Mesodermal cell (in vitro differentiated cells): ENCODE measurements at regions not wholly inside any gene's neighbourhood (a gene's known extent, or its start where the extent isn't known, plus 50 kb on each side); places are given as distances from the start of the nearest gene placed in this dataset.

ENCODE experiments used
- H3K27ac ChIP-seq: 2 replicates; pipeline ENCODE4 v1.7.0; 2013; ENCODE audit warnings: mild to moderate bottlenecking, low read depth, low read length, moderate library complexity; ENCODE audit not compliant: severe bottlenecking
- H3K36me3 ChIP-seq: 2 replicates; pipeline ENCODE4 v1.7.1; 2013; ENCODE audit warnings: mild to moderate bottlenecking, low read length, moderate library complexity; ENCODE audit not compliant: control insufficient read depth, insufficient read depth
- H3K4me1 ChIP-seq: one replicate; pipeline ENCODE4 v1.7.1; 2013; ENCODE audit warnings: mild to moderate bottlenecking, low read length; ENCODE audit not compliant: insufficient read depth, control insufficient read depth, poor library complexity, severe bottlenecking
- H3K4me3 ChIP-seq: 2 replicates; pipeline ENCODE4 v1.7.0; 2013; ENCODE audit warnings: low read length, control low read depth, mild to moderate bottlenecking; ENCODE audit not compliant: insufficient read depth, poor library complexity, severe bottlenecking; ENCODE audit errors: extremely low read depth
- H3K9me3 ChIP-seq: 2 replicates; pipeline ENCODE4 v1.7.1; 2013; ENCODE audit warnings: mild to moderate bottlenecking, low read length, moderate library complexity; ENCODE audit not compliant: control insufficient read depth
- WGBS, 2 experiments: methylation state at CpG; one replicate each; pipeline ENCODE4 v1.1.5; 2013; ENCODE audit warnings: missing lambda C conversion rate in 2 of 2; ENCODE audit not compliant: insufficient coverage in 2 of 2; 5-methylcytosine and 5-hydroxymethylcytosine counted together

- Histone ChIP-seq H3K4me3 (no peak overlapping the region), H3K4me1 (peaks cover 11% of the 10 kb centered on the region), H3K9me3 (no peaks in the 10 kb centered on the region), H3K27ac (no peak overlapping the region), H3K36me3 (no peaks in the 10 kb centered on the region)
- WGBS, 2 experiments = 95 to 100% methylated on average over 3 of the region's 7 CpGs
Measured at GRCh38 chr1:115437196-115437595, 99.1 kb upstream of the NGF start.

GRCh38 chr1:115436596-115436995 is 98.5 kb upstream of the NGF start:
- H3K4me3 ChIP-seq = no peak overlapping the region
- H3K36me3 ChIP-seq = no peaks in the 10 kb centered on the region
- H3K9me3 ChIP-seq = no peaks in the 10 kb centered on the region
- peaks cover 11% of the 10 kb centered on the region for H3K4me1 ChIP-seq
- no peak overlapping the region for H3K27ac ChIP-seq

- no peak overlapping the region for H3K4me3 ChIP-seq
- no peak overlapping the region for H3K27ac ChIP-seq
- no peaks in the 10 kb centered on the region for H3K9me3 ChIP-seq
- 95 to 98% methylated on average over 4 to 5 of the region's 6 CpGs for WGBS, 2 experiments
- H3K4me1 ChIP-seq = peaks cover 24% of the 10 kb centered on the region
- no peaks in the 10 kb centered on the region for H3K36me3 ChIP-seq
Measured at GRCh38 chr1:115433483-115433882, 95.4 kb upstream of the NGF start.

DNA sequence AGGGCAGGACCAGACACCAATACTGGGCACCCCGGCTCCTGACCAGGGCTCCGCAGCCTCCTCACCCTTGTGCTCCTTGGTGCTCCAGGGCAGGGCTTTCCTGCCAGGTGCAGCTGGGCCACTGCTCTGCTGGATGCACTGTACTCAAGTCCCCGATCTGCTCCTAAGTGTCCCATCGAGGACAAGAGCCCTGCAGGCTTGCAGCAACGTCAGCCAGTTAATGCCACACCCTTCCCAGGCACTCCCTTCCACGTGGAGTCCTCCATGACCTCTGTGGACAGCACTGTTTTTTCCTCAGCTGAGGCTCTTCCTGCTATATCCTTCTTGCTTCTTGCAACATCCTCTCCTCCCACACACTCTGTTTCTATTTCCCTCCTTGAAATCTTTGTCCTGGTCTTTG is 94.0 kb upstream of the NGF start:
- no peaks in the 10 kb centered on the region for H3K36me3 ChIP-seq
- H3K4me3 ChIP-seq = no peak overlapping the region
- no peaks in the 10 kb centered on the region for H3K9me3 ChIP-seq
- no peak overlapping the region for H3K27ac ChIP-seq
- peaks cover 25% of the 10 kb centered on the region for H3K4me1 ChIP-seq
- WGBS, 2 experiments = 90 to 93% methylated on average over 6 of the region's 6 CpGs

DNA sequence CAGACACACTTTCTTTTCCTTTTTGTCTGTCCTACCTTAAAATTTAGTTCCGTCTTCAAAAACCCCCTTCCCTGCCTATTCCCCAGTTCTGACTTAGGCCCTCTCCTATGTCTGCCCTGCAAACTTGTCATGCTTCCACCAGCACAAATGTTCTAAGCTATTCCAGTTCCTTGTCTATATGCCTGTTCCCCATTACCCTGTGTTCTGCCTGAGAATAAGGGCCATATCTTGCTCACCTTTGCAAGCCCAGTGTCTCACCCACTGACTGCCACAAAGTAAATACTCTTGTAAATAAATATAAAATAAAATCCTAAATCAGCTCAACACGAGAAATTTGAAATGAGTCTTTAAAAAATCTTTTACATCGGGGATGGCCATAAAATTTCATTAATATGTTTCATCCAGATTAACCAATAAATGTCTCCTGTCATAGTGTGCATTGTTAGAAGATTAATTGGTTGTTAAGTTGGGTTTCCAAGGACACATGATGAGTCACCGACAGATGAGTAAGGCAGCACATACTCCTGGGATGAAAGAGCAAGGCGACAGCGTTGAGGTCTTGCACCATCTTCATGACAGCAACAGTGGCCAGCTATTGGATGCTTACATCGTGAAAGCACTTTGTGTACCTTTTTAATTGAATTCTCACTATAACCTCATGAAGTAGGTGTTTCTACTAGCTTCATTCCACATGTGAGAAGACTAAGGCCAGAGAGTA is 92.6 kb upstream of the NGF start:
- peak overlapping the region; percentile 50 for H3K27ac ChIP-seq
- no peaks in the 10 kb centered on the region for H3K9me3 ChIP-seq
- 70 to 81% methylated on average over 4 of the region's 7 CpGs for WGBS, 2 experiments
- H3K4me1 ChIP-seq = peaks cover 30% of the 10 kb centered on the region
- H3K4me3 ChIP-seq = no peak overlapping the region
- H3K36me3 ChIP-seq = no peaks in the 10 kb centered on the region

GRCh38 chr1:115429884-115430283 is 91.8 kb upstream of the NGF start:
- no peaks in the 10 kb centered on the region for H3K9me3 ChIP-seq
- peak overlapping the region; percentile 46 for H3K27ac ChIP-seq
- no peaks in the 10 kb centered on the region for H3K36me3 ChIP-seq
- no peak overlapping the region for H3K4me3 ChIP-seq
- peaks cover 33% of the 10 kb centered on the region for H3K4me1 ChIP-seq
- 84 to 91% methylated on average over 2 of the region's 2 CpGs for WGBS, 2 experiments

DNA sequence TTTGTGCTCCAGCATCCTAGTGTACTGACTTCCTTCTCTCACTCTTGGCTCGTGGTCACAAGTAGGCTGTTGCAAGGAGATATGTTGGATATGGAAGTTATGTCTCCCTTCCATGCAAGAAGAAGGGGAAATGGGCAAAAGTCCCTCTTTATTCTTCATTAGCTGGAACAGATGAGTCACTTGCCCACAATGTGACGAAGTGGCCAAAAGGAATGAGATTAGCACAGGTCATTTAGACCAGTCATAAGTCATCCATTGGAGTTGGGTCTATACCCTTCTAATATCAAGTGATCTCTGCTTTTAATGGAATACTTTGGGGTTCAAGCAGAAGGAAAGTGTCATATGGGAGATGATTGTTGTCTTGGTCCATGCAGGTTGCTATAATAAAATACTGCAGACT is 91.2 kb upstream of the NGF start:
- H3K27ac ChIP-seq = no peak overlapping the region
- H3K4me1 ChIP-seq = peaks cover 33% of the 10 kb centered on the region
- no peaks in the 10 kb centered on the region for H3K36me3 ChIP-seq
- WGBS, 2 experiments = 91% methylated on average over 1 of the region's 2 CpGs; no CpG with 5 or more reads in 1 of the 2 experiments
- H3K9me3 ChIP-seq = no peaks in the 10 kb centered on the region
- no peak overlapping the region for H3K4me3 ChIP-seq

DNA sequence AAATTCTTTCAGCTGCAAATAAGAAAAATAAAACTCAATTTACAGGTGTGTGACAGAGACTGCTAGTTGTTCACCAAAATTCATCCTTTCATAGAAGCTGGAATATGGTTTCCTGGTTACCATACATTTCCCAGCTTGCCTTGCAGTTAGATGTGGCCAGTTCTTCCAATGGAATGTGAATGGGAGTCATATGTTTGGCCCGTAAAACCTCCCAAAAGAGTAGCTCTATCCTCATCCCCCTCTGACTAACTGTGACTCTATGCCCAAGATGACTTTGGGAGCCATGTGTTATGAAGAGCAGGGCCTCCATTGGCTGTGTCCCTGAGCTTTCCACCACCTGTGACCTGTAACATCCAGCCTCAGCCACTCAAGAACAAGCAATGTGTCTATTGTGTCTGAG is 90.6 kb upstream of the NGF start:
- Histone ChIP-seq H3K4me3 (no peak overlapping the region), H3K27ac (no peak overlapping the region), H3K4me1 (peaks cover 37% of the 10 kb centered on the region), H3K36me3 (no peaks in the 10 kb centered on the region), H3K9me3 (no peaks in the 10 kb centered on the region)
- WGBS, 2 experiments = no CpG with 5 or more reads among the region's 1 CpG

DNA sequence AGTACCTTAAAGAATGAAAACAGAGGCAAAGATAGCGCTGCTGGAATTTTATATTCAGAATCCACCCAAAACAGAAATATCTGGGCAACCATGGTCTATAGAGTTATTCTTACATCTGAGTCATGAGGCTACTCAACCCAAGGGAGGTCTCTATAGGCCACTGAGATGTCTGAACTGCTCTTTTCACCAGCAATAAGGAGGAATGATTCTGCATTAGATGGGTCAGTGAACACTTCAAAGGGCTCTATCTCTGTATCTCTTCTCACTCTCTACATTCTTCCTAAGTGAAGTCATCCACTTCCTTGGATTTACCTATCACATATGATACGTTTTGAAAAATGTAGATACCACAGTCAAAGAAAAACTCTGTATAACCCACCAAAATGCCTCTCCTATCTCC is 90.2 kb upstream of the NGF start:
- Histone ChIP-seq H3K4me3 (no peak overlapping the region), H3K4me1 (peaks cover 41% of the 10 kb centered on the region), H3K9me3 (no peaks in the 10 kb centered on the region), H3K27ac (no peak overlapping the region), H3K36me3 (no peaks in the 10 kb centered on the region)
- WGBS, 2 experiments = 75% methylated on average over 1 of the region's 2 CpGs; no CpG with 5 or more reads in 1 of the 2 experiments

DNA sequence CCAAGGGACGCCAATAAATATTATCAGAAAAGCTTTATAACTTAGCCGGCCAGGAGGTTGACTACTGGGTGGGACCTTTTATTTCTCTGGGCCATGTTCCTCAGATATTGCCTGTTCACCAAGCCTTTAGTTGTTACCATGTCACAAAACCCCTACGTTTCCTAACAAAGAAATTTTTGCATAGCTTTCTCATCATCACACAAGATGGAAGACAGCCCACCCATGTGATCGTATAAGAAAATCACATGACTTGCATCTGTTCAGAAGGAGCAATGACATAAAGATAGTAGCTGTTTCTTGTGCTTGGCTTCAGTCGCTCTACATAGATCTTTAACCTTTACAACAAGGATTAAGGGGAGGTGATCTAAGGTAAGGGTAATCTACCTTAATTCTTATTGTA is 88.9 kb upstream of the NGF start:
- no peaks in the 10 kb centered on the region for H3K9me3 ChIP-seq
- 90 to 96% methylated on average over 2 to 4 of the region's 5 CpGs for WGBS, 2 experiments
- peaks cover 42% of the 10 kb centered on the region for H3K4me1 ChIP-seq
- H3K27ac ChIP-seq = peak overlapping the region; percentile 82
- no peak overlapping the region for H3K4me3 ChIP-seq
- H3K36me3 ChIP-seq = no peaks in the 10 kb centered on the region

DNA sequence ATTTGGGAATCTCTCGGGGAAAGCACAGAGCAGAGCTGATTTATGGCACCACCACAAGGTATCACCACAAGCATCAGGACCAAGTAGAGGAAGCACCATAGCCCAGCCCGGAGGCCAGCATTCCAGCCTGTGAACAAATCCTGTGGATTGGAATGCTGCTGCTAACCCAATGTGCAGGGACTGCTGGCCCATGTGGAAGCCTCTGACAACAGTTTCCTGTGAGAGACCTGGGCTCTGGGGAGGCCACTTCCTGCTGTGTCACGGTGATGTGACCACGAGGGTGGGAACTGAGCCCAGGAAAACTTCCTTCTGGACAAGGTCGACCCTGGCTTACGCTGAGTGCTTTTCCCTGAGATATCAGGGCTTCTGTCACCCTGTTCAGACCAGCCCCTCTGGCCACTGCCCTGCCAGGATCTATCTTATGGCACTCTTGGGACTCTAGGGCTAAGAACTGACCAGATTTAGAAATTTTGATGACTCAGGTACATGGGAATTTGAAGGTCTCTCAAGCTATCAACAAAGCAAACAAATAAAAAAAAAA is 88.3 kb upstream of the NGF start:
- H3K36me3 ChIP-seq = no peaks in the 10 kb centered on the region
- 82 to 84% methylated on average over 6 of the region's 6 CpGs for WGBS, 2 experiments
- no peaks in the 10 kb centered on the region for H3K9me3 ChIP-seq
- H3K27ac ChIP-seq = peak overlapping the region; percentile 82
- no peak overlapping the region for H3K4me3 ChIP-seq
- peaks cover 42% of the 10 kb centered on the region for H3K4me1 ChIP-seq
